Astrocyte (in vitro differentiated cells and primary cell): ENCODE measurements at regions not wholly inside any gene's neighbourhood (a gene's known extent, or its start where the extent isn't known, plus 50 kb on each side); places are given as distances from the start of the nearest gene placed in this dataset.

ENCODE experiments used
- DNase-seq: peaks from one replicate; pipeline ENCODE4 v3.0.0-alpha.2; 2010; ENCODE audit warnings: low read depth
- FAIRE-seq: peaks from 2 replicates; lab custom pipeline; 2011; peaks lifted over from hg19 to GRCh38; lab: Jason Lieb, UNC
- H2AFZ ChIP-seq: 2 replicates; pipeline ENCODE4 v1.6.0; 2012; ENCODE audit warnings: low read depth, low read length, inconsistent platforms
- H3K27ac ChIP-seq: 2 replicates; pipeline ENCODE4 v1.5.1; 2011; ENCODE audit warnings: low read depth, low read length, inconsistent platforms
- H3K27me3 ChIP-seq: 2 replicates; pipeline ENCODE4 v1.6.0; 2011; ENCODE audit warnings: low read length, inconsistent platforms; ENCODE audit not compliant: insufficient read depth
- H3K36me3 ChIP-seq: 2 replicates; pipeline ENCODE4 v1.5.1; 2011; ENCODE audit warnings: low read length, inconsistent platforms; ENCODE audit not compliant: insufficient read depth
- H3K4me1 ChIP-seq: 2 replicates; pipeline ENCODE4 v1.5.1; 2011; ENCODE audit warnings: low read length, inconsistent platforms; ENCODE audit not compliant: insufficient read depth
- H3K4me2 ChIP-seq: 2 replicates; pipeline ENCODE4 v1.6.0; 2012; ENCODE audit warnings: low read length, inconsistent platforms
- H3K4me3 ChIP-seq: 2 replicates; pipeline ENCODE4 v1.5.1; 2011; ENCODE audit warnings: low read depth, mild to moderate bottlenecking, low read length, inconsistent platforms; ENCODE audit not compliant: insufficient read depth
- H3K79me2 ChIP-seq: 2 replicates; pipeline ENCODE4 v1.6.0; 2012; ENCODE audit warnings: mild to moderate bottlenecking, low read length, inconsistent platforms; ENCODE audit not compliant: insufficient read depth
- H3K9ac ChIP-seq: 2 replicates; pipeline ENCODE4 v1.6.0; 2012; ENCODE audit warnings: mild to moderate bottlenecking, low read length, inconsistent platforms
- H3K9me3 ChIP-seq: 2 replicates; pipeline ENCODE4 v1.5.1; 2012; ENCODE audit warnings: low read depth, mild to moderate bottlenecking, low read length, inconsistent platforms; ENCODE audit not compliant: insufficient read depth
- H4K20me1 ChIP-seq: 2 replicates; pipeline ENCODE4 v1.6.0; 2012; ENCODE audit warnings: low read length, inconsistent platforms; ENCODE audit not compliant: insufficient read depth
- H3K27ac Mint-ChIP-seq: one replicate; pipeline ENCODE4 v1.8.0; 2021; ENCODE audit warnings: mild to moderate bottlenecking, mixed read lengths; ENCODE audit not compliant: unreplicated experiment
- H3K27me3 Mint-ChIP-seq: one replicate; pipeline ENCODE4 v1.8.0; 2021; ENCODE audit warnings: low read depth, mixed read lengths; ENCODE audit not compliant: unreplicated experiment
- H3K36me3 Mint-ChIP-seq: one replicate; pipeline ENCODE4 v1.8.0; 2021; ENCODE audit warnings: low read depth, mixed read lengths; ENCODE audit not compliant: unreplicated experiment
- H3K4me1 Mint-ChIP-seq: one replicate; pipeline ENCODE4 v1.8.0; 2021; ENCODE audit warnings: low read depth, mixed read lengths; ENCODE audit not compliant: unreplicated experiment
- H3K4me3 Mint-ChIP-seq: one replicate; pipeline ENCODE4 v1.8.0; 2021; ENCODE audit warnings: mild to moderate bottlenecking, moderate library complexity, mixed read lengths; ENCODE audit not compliant: unreplicated experiment
- H3K9me3 Mint-ChIP-seq: one replicate; pipeline ENCODE4 v1.8.0; 2021; ENCODE audit warnings: mild to moderate bottlenecking, mixed read lengths; ENCODE audit not compliant: unreplicated experiment
- EZH2 ChIP-seq: IDR thresholded peaks from 2 replicates; pipeline ENCODE4 v1.6.1; 2012; ENCODE audit warnings: mild to moderate bottlenecking, low read length, inconsistent platforms; ENCODE audit not compliant: insufficient read depth
- TF ChIP-seq, protein P1 (sequence below): IDR thresholded peaks from 2 replicates; pipeline ENCODE4 v1.5.1; 2011; ENCODE audit warnings: low read depth, mild to moderate bottlenecking, inconsistent platforms, low read length, moderate library complexity; ENCODE audit not compliant: insufficient read depth

DNA sequence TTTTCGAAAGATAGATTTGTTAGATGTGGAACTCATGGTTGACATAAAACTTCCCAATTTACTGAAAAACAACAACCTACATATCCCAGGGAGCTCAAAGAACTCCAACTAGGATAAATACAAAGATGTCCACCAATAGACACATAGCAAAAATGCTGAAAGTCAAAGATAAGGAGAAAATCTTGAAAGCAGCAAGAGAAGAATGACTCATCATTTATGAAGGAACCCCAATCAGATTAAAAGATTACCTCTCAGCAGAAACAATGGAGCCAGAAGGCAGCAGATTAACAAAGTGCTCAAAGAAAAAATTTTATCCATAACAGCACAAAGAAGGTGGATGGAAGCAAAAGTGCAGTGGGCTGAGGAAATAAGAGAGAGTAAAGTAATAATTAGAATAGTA lies 908.6 kb downstream of the SORCS3 start:
- H3K4me3 ChIP-seq = no peak overlapping the region
- FAIRE-seq (no peak), DNase-seq (no peak)
- H2AFZ ChIP-seq = no peak overlapping the region
- TF ChIP-seq, protein P1, sequence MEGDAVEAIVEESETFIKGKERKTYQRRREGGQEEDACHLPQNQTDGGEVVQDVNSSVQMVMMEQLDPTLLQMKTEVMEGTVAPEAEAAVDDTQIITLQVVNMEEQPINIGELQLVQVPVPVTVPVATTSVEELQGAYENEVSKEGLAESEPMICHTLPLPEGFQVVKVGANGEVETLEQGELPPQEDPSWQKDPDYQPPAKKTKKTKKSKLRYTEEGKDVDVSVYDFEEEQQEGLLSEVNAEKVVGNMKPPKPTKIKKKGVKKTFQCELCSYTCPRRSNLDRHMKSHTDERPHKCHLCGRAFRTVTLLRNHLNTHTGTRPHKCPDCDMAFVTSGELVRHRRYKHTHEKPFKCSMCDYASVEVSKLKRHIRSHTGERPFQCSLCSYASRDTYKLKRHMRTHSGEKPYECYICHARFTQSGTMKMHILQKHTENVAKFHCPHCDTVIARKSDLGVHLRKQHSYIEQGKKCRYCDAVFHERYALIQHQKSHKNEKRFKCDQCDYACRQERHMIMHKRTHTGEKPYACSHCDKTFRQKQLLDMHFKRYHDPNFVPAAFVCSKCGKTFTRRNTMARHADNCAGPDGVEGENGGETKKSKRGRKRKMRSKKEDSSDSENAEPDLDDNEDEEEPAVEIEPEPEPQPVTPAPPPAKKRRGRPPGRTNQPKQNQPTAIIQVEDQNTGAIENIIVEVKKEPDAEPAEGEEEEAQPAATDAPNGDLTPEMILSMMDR = no peak
- TF ChIP-seq EZH2 = no peak
- H3K4me1 Mint-ChIP-seq = no peaks in the 10 kb centered on the region
- H3K27ac Mint-ChIP-seq = no peak overlapping the region
- no peaks in the 10 kb centered on the region for H3K36me3 Mint-ChIP-seq
- no peaks in the 10 kb centered on the region for H3K9me3 ChIP-seq
- H3K27me3 ChIP-seq = no peaks in the 10 kb centered on the region
- no peaks in the 10 kb centered on the region for H3K4me1 ChIP-seq
- no peaks in the 10 kb centered on the region for H3K9me3 Mint-ChIP-seq
- no peaks in the 10 kb centered on the region for H3K27me3 Mint-ChIP-seq
- H3K27ac ChIP-seq = no peak overlapping the region
- H4K20me1 ChIP-seq = no peaks in the 10 kb centered on the region
- H3K4me3 Mint-ChIP-seq = no peak overlapping the region
- H3K4me2 ChIP-seq = no peak overlapping the region
- H3K36me3 ChIP-seq = no peaks in the 10 kb centered on the region
- no peak overlapping the region for H3K9ac ChIP-seq
- no peaks in the 10 kb centered on the region for H3K79me2 ChIP-seq

DNA sequence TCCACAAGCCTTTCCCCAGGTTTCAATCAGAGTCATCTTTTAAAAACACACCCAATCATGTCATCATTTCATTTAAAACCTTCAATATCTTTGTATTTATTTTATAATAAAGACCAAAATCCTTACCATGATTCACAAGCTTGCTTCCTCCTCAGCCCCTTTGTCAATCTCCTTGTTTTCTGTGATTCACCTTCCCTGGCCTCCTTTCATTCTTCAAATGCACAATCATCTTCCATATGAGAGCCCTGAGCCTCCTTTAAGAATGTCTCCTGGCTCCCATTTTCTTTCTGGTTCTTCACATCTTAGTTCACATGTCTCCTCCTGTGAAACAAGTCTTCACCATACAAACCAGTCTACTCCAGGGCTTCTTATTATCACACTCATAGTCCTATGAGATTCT lies 904.0 kb downstream of the SORCS3 start:
- H3K36me3 Mint-ChIP-seq = no peaks in the 10 kb centered on the region
- Histone ChIP-seq H2AFZ (no peak overlapping the region), H3K27me3 (no peaks in the 10 kb centered on the region), H3K4me3 (no peak overlapping the region), H3K36me3 (no peaks in the 10 kb centered on the region), H3K27ac (no peak overlapping the region), H3K4me2 (no peak overlapping the region), H3K4me1 (no peaks in the 10 kb centered on the region), H3K9ac (no peak overlapping the region), H4K20me1 (no peaks in the 10 kb centered on the region), H3K9me3 (no peaks in the 10 kb centered on the region), H3K79me2 (no peaks in the 10 kb centered on the region)
- no peaks in the 10 kb centered on the region for H3K4me1 Mint-ChIP-seq
- H3K9me3 Mint-ChIP-seq = no peaks in the 10 kb centered on the region
- FAIRE-seq (no peak), DNase-seq (no peak)
- H3K4me3 Mint-ChIP-seq = no peak overlapping the region
- H3K27ac Mint-ChIP-seq = no peak overlapping the region
- TF ChIP-seq, protein P1 = no peak
- no peak for TF ChIP-seq EZH2
- H3K27me3 Mint-ChIP-seq = peaks cover 11% of the 10 kb centered on the region

DNA sequence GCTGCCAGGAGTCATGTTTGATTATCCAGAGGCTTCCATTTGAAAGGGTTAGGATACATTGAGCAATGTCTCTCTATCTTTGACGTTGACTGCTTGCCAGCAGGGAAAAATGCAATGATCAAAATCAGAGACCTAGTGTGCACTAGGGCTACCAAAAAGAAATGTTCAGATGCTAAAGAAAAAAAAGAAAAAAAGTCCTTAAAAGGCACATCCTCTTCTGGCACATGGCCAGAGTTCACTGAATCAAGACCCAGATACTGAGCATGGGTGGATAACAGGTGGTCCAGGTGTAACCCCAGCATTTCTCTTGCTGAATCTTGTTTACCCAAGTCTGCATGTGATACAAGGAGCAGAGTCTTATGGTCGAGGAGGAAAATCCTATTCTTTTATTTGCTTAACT lies 899.3 kb downstream of the SORCS3 start:
- H3K9me3 ChIP-seq = peaks cover 2% of the 10 kb centered on the region
- no peaks in the 10 kb centered on the region for H3K27me3 ChIP-seq
- H3K36me3 ChIP-seq = no peaks in the 10 kb centered on the region
- TF ChIP-seq, protein P1 = no peak
- TF ChIP-seq EZH2 = no peak
- no peak overlapping the region for H3K4me3 ChIP-seq
- H4K20me1 ChIP-seq = no peaks in the 10 kb centered on the region
- no peak overlapping the region for H3K9ac ChIP-seq
- no peak overlapping the region for H3K4me2 ChIP-seq
- Mint-ChIP-seq H3K4me3 (no peak overlapping the region), H3K27ac (no peak overlapping the region), H3K9me3 (no peaks in the 10 kb centered on the region), H3K4me1 (no peaks in the 10 kb centered on the region), H3K36me3 (no peaks in the 10 kb centered on the region), H3K27me3 (peaks cover 11% of the 10 kb centered on the region)
- no peaks in the 10 kb centered on the region for H3K4me1 ChIP-seq
- FAIRE-seq = no peak
- DNase-seq = no peak
- H3K79me2 ChIP-seq = no peaks in the 10 kb centered on the region
- H2AFZ ChIP-seq = no peak overlapping the region
- no peak overlapping the region for H3K27ac ChIP-seq
